HCT116 (cell line): ENCODE measurements at regions not wholly inside any gene's neighbourhood (a gene's known extent, or its start where the extent isn't known, plus 50 kb on each side); places are given as distances from the start of the nearest gene placed in this dataset.

Experiments
- ATAC-seq: fragments of 200-7000 bp; cut with Tn5 transposase; 2 replicates; pipeline ENCODE4 v1.9.1; 2020; ENCODE audit warnings: mild to moderate bottlenecking, moderate library complexity
- BruUV-seq: library from RNA; stranded (reverse); fragments of 400-500 nt; replicated peaks from 2 replicates; lab custom pipeline; 2021; lab: Mats Ljungman, UMichigan
- CTCF ChIA-PET: fragments of 300-600 bp; sonication (Branson Sonifier 250); formaldehyde crosslinking; loops from one replicate; lab custom pipeline; 2021; ENCODE audit warnings: antibody characterized with exemption; lab: Charles Lee
- POLR2A ChIA-PET: fragments of 300-600, 350-600 bp; sonication (Branson Sonifier 250); formaldehyde crosslinking; loops from one replicate; lab custom pipeline; 2021; ENCODE audit warnings: antibody characterized with exemption; lab: Charles Lee
- RAD21 ChIA-PET, 2 experiments: fragments of 300-600 bp; sonication (Branson Sonifier 250); formaldehyde crosslinking; loops; one replicate each; lab custom pipeline; 2023; ENCODE audit warnings: low total read pairs in 2 of 2; ENCODE audit not compliant: uncharacterized antibody in 2 of 2, unreplicated experiment in 2 of 2, low non-redundant PET in 1 of 2; lab: Charles Lee
- DNase-seq: peaks from one replicate; pipeline ENCODE4 v3.0.0-alpha.2; 2010; ENCODE audit warnings: low read depth, low spot score
- H2AFZ ChIP-seq: fragments of 200-600 bp; shearing (Covaris generic), sonication (generic); 2 replicates; pipeline ENCODE4 v1.6.1; 2017; ENCODE audit warnings: low read depth, mixed run types, mixed read lengths, antibody characterized with exemption, low read length; ENCODE audit not compliant: poor library complexity, severe bottlenecking
- H3K27ac ChIP-seq: 2 replicates; pipeline ENCODE4 v1.5.1; 2012; ENCODE audit warnings: low read depth, low read length
- H3K27me3 ChIP-seq: fragments of 200-600 bp; sonication (generic); 2 replicates; pipeline ENCODE4 v1.6.1; 2016; ENCODE audit warnings: mixed run types, low read length, mixed read lengths; ENCODE audit not compliant: insufficient read depth
- H3K36me3 ChIP-seq, 2 experiments: fragments of 200-500 bp in 1 of 2; fragments of 200-600 bp in 1 of 2; sonication (Bioruptor generic) in 1 of 2; sonication (generic) in 1 of 2; 2 replicates each; pipeline versions ENCODE4 v1.5.1 to v1.6.1; 2014 to 2016; ENCODE audit warnings: low read length in 2 of 2, inconsistent platforms in 1 of 2, mixed read lengths in 1 of 2, mixed run types in 1 of 2; ENCODE audit not compliant: insufficient read depth in 2 of 2, control insufficient read depth in 1 of 2
- H3K4me1 ChIP-seq, 2 experiments: fragments of 200-600 bp in 1 of 2; sonication (generic) in 1 of 2; 2 replicates each; pipeline versions ENCODE4 v1.5.1 to v1.6.1; 2012 to 2017; ENCODE audit warnings: low read length in 2 of 2, inconsistent platforms in 1 of 2, mild to moderate bottlenecking in 1 of 2, mixed read lengths in 1 of 2, mixed run types in 1 of 2, moderate library complexity in 1 of 2; ENCODE audit not compliant: insufficient read depth in 2 of 2, control insufficient read depth in 1 of 2
- H3K4me2 ChIP-seq: fragments of 200-600 bp; sonication (generic); 2 replicates; pipeline ENCODE4 v1.6.1; 2017; ENCODE audit warnings: mixed run types, low read length, mixed read lengths
- H3K4me3 ChIP-seq, 2 experiments: fragments of 200-600 bp in 1 of 2; sonication (generic) in 1 of 2; replicated peaks in 1 of 2; 2 replicates each; pipeline ENCODE4 v1.5.1; 2011 to 2016; ENCODE audit warnings: low read length in 2 of 2, control low read depth in 1 of 2, low read depth in 1 of 2, mild to moderate bottlenecking in 1 of 2, mixed read lengths in 1 of 2, mixed run types in 1 of 2
- H3K79me2 ChIP-seq: fragments of 200-600 bp; sonication (generic); 2 replicates; pipeline ENCODE4 v1.6.1; 2017; ENCODE audit warnings: mild to moderate bottlenecking, mixed run types, low read length, moderate library complexity, mixed read lengths; ENCODE audit not compliant: insufficient read depth
- H3K9ac ChIP-seq: fragments of 200-600 bp; sonication (generic); 2 replicates; pipeline ENCODE4 v1.6.1; 2016; ENCODE audit warnings: low read length, mixed read lengths
- H3K9me2 ChIP-seq: fragments of 200-600 bp; sonication (generic), shearing (Covaris generic); 2 replicates; pipeline ENCODE4 v1.6.1; 2017; ENCODE audit warnings: mixed run types, mild to moderate bottlenecking, moderate library complexity; ENCODE audit not compliant: insufficient read depth
- H3K9me3 ChIP-seq, 2 experiments: fragments of 200-500 bp in 1 of 2; fragments of 200-600 bp in 1 of 2; sonication (Bioruptor generic) in 1 of 2; sonication (generic) in 1 of 2; 2 replicates each; pipeline ENCODE4 v1.6.1; 2014 to 2017; ENCODE audit warnings: low read length in 2 of 2, mixed read lengths in 2 of 2, inconsistent platforms in 1 of 2, low read depth in 1 of 2, mild to moderate bottlenecking in 1 of 2, mixed run types in 1 of 2, moderate library complexity in 1 of 2; ENCODE audit not compliant: control insufficient read depth in 1 of 2, insufficient read depth in 1 of 2
- H4K20me1 ChIP-seq: fragments of 200-600 bp; sonication (generic), shearing (Covaris generic); 2 replicates; pipeline ENCODE4 v1.6.1; 2017; ENCODE audit warnings: mixed run types, mild to moderate bottlenecking, moderate library complexity; ENCODE audit not compliant: insufficient read depth
- CBX3 ChIP-seq: IDR thresholded peaks from 2 replicates; pipeline ENCODE4 v1.6.1; 2012; ENCODE audit warnings: low read depth
- EZH2 ChIP-seq: fragments of 200-600 bp; sonication (generic); IDR thresholded peaks from 2 replicates; pipeline ENCODE4 v1.6.1; 2017; ENCODE audit warnings: antibody characterized with exemption, mixed run types
- FOSL1 ChIP-seq: IDR thresholded peaks from 2 replicates; pipeline ENCODE4 v1.6.1; 2012; ENCODE audit warnings: low read depth
- JUND ChIP-seq: IDR thresholded peaks from 2 replicates; pipeline ENCODE4 v1.6.1; 2012
- SP1 ChIP-seq: IDR thresholded peaks from 2 replicates; pipeline ENCODE4 v1.6.1; 2012; ENCODE audit warnings: low read depth
- YY1 ChIP-seq: IDR thresholded peaks from 2 replicates; pipeline ENCODE4 v1.6.1; 2011; ENCODE audit warnings: low read length, low read depth, moderate library complexity, mild to moderate bottlenecking; ENCODE audit not compliant: insufficient replicate concordance; ENCODE audit errors: extremely low read depth
- ZNF274 ChIP-seq: fragments of 200-500 bp; sonication (Bioruptor generic); IDR thresholded peaks from 2 replicates; pipeline ENCODE4 v1.6.1; 2014; ENCODE audit warnings: mild to moderate bottlenecking, low read depth, low read length, inconsistent platforms
- intact Hi-C: fragments of 100-400 bp; cut with micrococcal nuclease; formaldehyde crosslinking; loops from 2 replicates; pipeline ENCODE4 v1.10.0; 2022
- TF ChIP-seq, protein P1 (sequence below): IDR thresholded peaks from 2 replicates; pipeline ENCODE4 v1.6.1; 2012
- TF ChIP-seq, protein P2 (sequence below): IDR thresholded peaks from 2 replicates; pipeline ENCODE4 v1.6.1; 2012; ENCODE audit warnings: low read depth

DNA sequence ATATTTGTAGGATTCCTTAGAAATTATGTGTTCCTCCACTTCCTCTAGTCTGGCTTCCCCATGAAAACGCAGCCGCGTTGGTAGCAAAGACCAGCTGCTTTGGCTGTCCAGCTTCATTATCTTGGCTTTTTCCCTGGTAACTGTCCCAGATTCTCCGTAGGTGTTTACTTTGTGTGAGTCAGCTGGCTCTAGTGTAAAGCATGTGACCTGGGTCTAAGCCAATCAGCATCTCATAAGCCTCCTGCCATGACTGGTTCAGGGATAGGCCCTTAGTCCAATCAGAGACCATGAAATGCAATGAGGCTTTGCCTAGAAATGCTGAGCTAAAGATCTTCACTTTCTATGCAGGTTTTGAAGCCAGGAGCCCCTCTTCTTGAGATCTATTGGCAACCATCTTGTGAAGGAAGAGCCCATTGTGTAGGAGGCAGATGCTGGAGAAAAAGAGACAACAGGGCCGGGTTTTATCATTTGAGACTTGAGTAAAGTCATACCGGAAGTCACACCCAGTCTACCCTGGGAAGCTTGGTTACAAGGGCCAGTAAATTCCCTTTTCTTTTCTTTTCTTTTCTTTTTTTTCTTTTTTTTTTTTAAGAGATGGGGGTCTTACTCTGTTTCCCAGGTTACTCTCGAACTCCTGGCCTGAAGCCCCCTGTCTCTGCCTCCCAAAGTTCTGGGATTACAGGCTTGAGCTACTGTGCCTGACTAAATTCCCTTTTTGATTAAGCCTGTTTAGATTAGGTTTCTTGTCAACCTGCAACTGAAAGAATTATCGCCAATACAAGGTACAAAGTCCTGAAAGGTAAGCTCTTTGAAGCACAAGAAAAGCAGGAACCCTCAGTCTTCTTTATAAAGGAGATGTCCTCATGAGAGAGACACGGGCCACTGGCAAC is 256.5 kb upstream of the RREB1 start:
- Histone ChIP-seq H3K9me3 (no peaks in the 10 kb centered on the region), H3K27me3 (no peaks in the 10 kb centered on the region), H3K79me2 (no peaks in the 10 kb centered on the region), H3K4me3 (no peak overlapping the region), H3K36me3 (no peaks in the 10 kb centered on the region), H3K27ac (no peak overlapping the region), H3K4me2 (no peak overlapping the region; the same call in 1 of the 2 replicates), H4K20me1 (no peaks in the 10 kb centered on the region), H3K4me1 (peaks cover under 1 to 10% of the 10 kb centered on the region in 2 experiments; a peak in 3 of 4 replicates), H3K9me2 (no peaks in the 10 kb centered on the region), H2AFZ (peak overlapping the region; percentile 84), H3K9ac (no peak overlapping the region)
- ChIA-PET CTCF (interaction anchor here (1.4 kb wide), 1 partner anchor 8 kb away, joined by 3 read pairs; no protein-coding TSS in a partner anchor), POLR2A (no interaction called here), RAD21 (interaction anchor here in 1 of 2 experiments (0.6 kb wide), 1 partner anchor 55 kb away, joined by 5 read pairs; no protein-coding TSS in a partner anchor)
- TF ChIP-seq SP1, result no peak
- TF ChIP-seq, protein P1, sequence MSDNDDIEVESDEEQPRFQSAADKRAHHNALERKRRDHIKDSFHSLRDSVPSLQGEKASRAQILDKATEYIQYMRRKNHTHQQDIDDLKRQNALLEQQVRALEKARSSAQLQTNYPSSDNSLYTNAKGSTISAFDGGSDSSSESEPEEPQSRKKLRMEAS, result peak; percentile 35; the same call in 1 of the 2 replicates
- BruUV-seq, result no TSS peak
- peak; percentile 49 for DNase-seq
- ATAC-seq, result peak; percentile 92
- intact Hi-C loops, result no loop called here

DNA sequence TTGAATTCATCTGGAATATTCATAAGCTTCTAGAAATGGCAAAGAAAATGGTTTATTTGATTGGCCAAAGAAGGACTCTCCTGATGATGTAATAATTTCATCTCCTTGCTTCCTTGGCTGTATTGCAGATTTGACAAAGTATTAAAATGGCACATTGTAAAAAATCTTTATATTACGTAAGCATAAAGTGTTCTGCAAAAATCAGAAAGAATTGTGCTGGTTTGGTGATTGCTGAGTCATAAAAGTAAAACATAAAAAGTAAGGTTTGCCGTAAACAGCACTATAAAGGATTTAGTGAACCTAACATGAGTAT is 255.9 kb upstream of the RREB1 start:
- Histone ChIP-seq H3K4me2 (no peak overlapping the region), H3K79me2 (no peaks in the 10 kb centered on the region), H3K4me1 (peaks cover 6 to 16% of the 10 kb centered on the region in 2 experiments; a peak in 3 of 4 replicates), H3K36me3 (no peaks in the 10 kb centered on the region)
- no peak for DNase-seq
- RAD21 ChIA-PET, result interaction anchor here in 1 of 2 experiments (0.6 kb wide), 1 partner anchor 55 kb away, joined by 5 read pairs; no protein-coding TSS in a partner anchor
- BruUV-seq, result no TSS peak
- TF ChIP-seq FOSL1, result no peak
- no peak for TF ChIP-seq JUND
- TF ChIP-seq YY1, result no peak
- TF ChIP-seq, protein P2, sequence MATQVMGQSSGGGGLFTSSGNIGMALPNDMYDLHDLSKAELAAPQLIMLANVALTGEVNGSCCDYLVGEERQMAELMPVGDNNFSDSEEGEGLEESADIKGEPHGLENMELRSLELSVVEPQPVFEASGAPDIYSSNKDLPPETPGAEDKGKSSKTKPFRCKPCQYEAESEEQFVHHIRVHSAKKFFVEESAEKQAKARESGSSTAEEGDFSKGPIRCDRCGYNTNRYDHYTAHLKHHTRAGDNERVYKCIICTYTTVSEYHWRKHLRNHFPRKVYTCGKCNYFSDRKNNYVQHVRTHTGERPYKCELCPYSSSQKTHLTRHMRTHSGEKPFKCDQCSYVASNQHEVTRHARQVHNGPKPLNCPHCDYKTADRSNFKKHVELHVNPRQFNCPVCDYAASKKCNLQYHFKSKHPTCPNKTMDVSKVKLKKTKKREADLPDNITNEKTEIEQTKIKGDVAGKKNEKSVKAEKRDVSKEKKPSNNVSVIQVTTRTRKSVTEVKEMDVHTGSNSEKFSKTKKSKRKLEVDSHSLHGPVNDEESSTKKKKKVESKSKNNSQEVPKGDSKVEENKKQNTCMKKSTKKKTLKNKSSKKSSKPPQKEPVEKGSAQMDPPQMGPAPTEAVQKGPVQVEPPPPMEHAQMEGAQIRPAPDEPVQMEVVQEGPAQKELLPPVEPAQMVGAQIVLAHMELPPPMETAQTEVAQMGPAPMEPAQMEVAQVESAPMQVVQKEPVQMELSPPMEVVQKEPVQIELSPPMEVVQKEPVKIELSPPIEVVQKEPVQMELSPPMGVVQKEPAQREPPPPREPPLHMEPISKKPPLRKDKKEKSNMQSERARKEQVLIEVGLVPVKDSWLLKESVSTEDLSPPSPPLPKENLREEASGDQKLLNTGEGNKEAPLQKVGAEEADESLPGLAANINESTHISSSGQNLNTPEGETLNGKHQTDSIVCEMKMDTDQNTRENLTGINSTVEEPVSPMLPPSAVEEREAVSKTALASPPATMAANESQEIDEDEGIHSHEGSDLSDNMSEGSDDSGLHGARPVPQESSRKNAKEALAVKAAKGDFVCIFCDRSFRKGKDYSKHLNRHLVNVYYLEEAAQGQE, result no peak
- TF ChIP-seq ZNF274, result no peak
- TF ChIP-seq EZH2, result no peak
- no peak for TF ChIP-seq CBX3
- TF ChIP-seq, all 23 proteins: peak for 0
- H2AFZ ChIP-seq, result no peak overlapping the region
- ChIA-PET CTCF (interaction anchor here (1.4 kb wide), 1 partner anchor 9 kb away, joined by 3 read pairs; no protein-coding TSS in a partner anchor), POLR2A (no interaction called here)
- no peak overlapping the region for H3K9ac ChIP-seq
- no peaks in the 10 kb centered on the region for H3K9me2 ChIP-seq
- H3K27ac ChIP-seq, result no peak overlapping the region
- intact Hi-C loops, result no loop called here
- H3K9me3 ChIP-seq, result no peaks in the 10 kb centered on the region
- H3K4me3 ChIP-seq, result no peak overlapping the region
- ATAC-seq, result no peak
- no peaks in the 10 kb centered on the region for H4K20me1 ChIP-seq
- no peaks in the 10 kb centered on the region for H3K27me3 ChIP-seq
